BE2C (cell line): ENCODE measurements at regions not wholly inside any gene's neighbourhood (a gene's known extent, or its start where the extent isn't known, plus 50 kb on each side); places are given as distances from the start of the nearest gene placed in this dataset.

Experiments used
- DNase-seq: peaks from one replicate; pipeline ENCODE4 v3.0.0-alpha.2; 2020
- H3K27me3 ChIP-seq: fragments of 250-450 bp; sonication (Bioruptor Pico); 2 replicates; pipeline ENCODE4 v1.5.1; 2020; ENCODE audit warnings: mild to moderate bottlenecking
- H3K36me3 ChIP-seq: fragments of 250-450 bp; sonication (Bioruptor Pico); 2 replicates; pipeline ENCODE4 v1.5.1; 2020; ENCODE audit warnings: mild to moderate bottlenecking
- H3K4me1 ChIP-seq: fragments of 250-450 bp; sonication (Bioruptor Pico); 2 replicates; pipeline ENCODE4 v1.5.1; 2020
- H3K4me3 ChIP-seq: 2 replicates; pipeline ENCODE4 v1.5.1; 2011; ENCODE audit warnings: low read depth, low read length
- H3K9me3 ChIP-seq: fragments of 250-450 bp; sonication (Bioruptor Pico); 2 replicates; pipeline ENCODE4 v1.5.1; 2020
- TF ChIP-seq, protein P1 (sequence below): IDR thresholded peaks from 2 replicates; pipeline ENCODE4 v1.5.1; 2012; ENCODE audit warnings: mild to moderate bottlenecking, low read depth, low read length

DNA sequence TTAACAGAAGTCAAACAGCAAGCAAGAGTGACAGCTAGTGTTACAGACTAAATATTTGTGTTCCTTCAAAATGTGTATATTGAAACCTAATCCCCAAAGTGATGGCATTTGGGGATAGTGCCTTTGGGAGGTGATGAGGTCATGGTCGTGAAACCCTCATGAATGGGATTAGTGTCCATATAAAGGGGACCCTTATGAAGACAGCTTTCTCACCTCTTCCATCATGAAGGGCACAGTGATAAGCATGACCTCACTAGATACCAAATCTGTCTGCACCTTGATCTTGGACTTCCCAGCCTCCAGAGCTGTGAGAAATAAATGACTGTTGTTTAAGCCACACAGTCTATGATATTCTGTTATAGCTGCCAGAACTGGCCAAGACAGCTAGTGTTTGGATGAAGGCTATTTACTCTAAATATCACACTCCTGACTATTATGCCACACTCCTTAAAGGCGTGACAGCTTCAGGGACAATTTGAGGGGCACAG, 235.7 kb upstream of the TMEM72 start:
- Histone ChIP-seq H3K4me1 (no peaks in the 10 kb centered on the region), H3K36me3 (no peaks in the 10 kb centered on the region), H3K9me3 (no peaks in the 10 kb centered on the region), H3K27me3 (no peaks in the 10 kb centered on the region), H3K4me3 (no peak overlapping the region)
- no peak for DNase-seq
- TF ChIP-seq, protein P1, sequence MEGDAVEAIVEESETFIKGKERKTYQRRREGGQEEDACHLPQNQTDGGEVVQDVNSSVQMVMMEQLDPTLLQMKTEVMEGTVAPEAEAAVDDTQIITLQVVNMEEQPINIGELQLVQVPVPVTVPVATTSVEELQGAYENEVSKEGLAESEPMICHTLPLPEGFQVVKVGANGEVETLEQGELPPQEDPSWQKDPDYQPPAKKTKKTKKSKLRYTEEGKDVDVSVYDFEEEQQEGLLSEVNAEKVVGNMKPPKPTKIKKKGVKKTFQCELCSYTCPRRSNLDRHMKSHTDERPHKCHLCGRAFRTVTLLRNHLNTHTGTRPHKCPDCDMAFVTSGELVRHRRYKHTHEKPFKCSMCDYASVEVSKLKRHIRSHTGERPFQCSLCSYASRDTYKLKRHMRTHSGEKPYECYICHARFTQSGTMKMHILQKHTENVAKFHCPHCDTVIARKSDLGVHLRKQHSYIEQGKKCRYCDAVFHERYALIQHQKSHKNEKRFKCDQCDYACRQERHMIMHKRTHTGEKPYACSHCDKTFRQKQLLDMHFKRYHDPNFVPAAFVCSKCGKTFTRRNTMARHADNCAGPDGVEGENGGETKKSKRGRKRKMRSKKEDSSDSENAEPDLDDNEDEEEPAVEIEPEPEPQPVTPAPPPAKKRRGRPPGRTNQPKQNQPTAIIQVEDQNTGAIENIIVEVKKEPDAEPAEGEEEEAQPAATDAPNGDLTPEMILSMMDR = no peak

DNA sequence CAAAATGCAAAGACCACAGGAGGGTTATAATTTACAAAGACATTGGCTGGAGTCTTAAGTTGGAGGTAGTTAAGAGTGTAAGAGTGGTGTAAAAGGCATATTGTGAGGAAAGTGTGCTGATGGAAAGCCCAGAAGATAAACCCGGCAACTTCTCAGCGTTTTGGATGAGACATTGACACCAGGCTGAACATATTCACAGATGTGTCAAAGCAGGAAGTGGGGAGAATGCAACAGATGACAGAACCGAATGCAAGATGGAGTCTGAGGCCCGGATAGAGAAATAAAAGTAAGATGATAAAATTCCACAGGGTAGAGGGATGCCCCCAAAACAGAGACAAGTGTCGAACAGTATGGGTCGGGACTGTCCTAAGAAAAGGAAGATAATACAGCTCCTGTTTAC, 230.4 kb upstream of the TMEM72 start:
- TF ChIP-seq, protein P1 = no peak
- Histone ChIP-seq H3K36me3 (no peaks in the 10 kb centered on the region), H3K4me3 (no peak overlapping the region), H3K4me1 (no peaks in the 10 kb centered on the region), H3K9me3 (no peaks in the 10 kb centered on the region), H3K27me3 (no peaks in the 10 kb centered on the region)
- no peak for DNase-seq

DNA sequence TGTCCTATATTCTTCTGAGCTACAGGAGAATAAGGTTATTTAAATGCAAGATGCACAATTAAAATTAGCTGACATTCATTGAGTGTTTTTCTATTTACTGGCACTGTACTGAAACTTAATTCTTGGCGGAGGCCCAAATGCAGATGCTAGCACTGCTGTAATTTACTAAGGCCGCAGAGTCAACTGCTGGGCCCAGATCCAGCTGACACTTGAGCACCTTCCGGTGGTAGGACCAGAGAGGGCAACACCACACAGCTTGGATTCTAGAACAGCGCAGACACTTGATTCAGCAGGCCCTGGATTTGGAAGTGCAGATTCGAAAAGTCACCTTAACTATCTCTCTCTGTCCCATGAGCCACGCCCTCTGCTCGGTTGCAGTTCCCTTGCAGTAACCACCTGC, 228.6 kb upstream of the TMEM72 start:
- H3K4me3 ChIP-seq = no peak overlapping the region
- H3K36me3 ChIP-seq = no peaks in the 10 kb centered on the region
- TF ChIP-seq, protein P1 = no peak
- no peaks in the 10 kb centered on the region for H3K9me3 ChIP-seq
- no peak for DNase-seq
- H3K27me3 ChIP-seq = no peaks in the 10 kb centered on the region
- no peaks in the 10 kb centered on the region for H3K4me1 ChIP-seq

DNA sequence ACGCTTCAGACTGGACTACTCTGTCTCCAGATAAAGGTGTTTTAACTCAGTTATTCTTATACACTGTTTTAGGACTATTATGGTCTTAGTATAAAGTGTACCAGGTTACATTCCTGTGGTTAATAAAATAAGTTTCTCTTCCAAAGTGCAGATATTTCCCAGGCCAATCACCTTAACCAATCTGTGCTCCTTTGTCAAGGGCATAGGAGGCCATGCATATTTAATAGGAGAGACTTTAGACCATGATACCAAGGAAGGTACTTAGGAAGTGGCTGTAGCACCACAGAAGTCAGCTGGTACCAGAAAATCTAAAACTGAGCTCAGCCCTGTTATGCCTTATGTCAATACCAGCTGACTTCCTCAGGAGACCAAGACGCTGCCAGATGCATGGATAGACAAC, 226.5 kb upstream of the TMEM72 start:
- TF ChIP-seq, protein P1 = no peak
- Histone ChIP-seq H3K4me1 (no peaks in the 10 kb centered on the region), H3K9me3 (no peaks in the 10 kb centered on the region), H3K27me3 (no peaks in the 10 kb centered on the region), H3K36me3 (no peaks in the 10 kb centered on the region), H3K4me3 (no peak overlapping the region)
- no peak for DNase-seq

DNA sequence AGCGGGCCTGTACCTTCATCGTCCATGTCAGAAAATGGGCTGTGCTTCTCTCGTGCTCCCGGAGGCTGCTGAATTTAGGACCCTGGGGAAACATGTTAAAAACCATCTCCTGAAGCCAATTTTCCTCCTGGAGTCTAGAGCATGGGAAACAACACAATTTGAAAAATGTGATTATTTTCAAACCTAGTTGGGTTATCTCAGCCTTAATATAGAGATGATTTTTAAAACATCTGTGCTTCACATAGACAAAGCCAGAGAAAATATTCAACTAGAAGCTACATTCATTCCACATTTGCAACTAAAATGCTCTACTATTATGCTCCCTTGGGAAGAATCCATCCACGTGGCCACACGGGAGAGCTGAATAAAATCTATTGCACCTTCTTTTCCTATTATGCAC, 225.9 kb upstream of the TMEM72 start:
- H3K4me1 ChIP-seq = no peaks in the 10 kb centered on the region
- no peaks in the 10 kb centered on the region for H3K9me3 ChIP-seq
- no peak overlapping the region for H3K4me3 ChIP-seq
- TF ChIP-seq, protein P1 = no peak
- DNase-seq = no peak
- no peaks in the 10 kb centered on the region for H3K27me3 ChIP-seq
- H3K36me3 ChIP-seq = no peaks in the 10 kb centered on the region

DNA sequence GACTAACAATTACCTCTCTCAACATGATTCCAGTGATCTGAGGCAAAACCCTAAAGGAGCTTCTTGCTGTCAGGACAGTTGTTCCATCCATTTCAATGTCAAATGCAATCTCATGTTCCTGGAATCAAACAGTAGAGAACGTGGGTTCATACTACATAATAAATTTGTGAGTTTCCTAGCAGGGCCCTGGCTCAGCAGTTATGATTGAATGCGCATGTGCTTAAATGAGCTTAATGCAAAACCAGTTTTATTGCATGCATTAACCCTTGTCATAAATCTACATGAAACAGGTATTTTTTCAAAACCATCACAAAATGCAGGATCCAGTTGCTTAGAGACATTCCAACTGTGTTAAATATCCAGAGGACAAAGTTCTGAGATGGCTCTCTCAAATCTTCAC, 225.4 kb upstream of the TMEM72 start:
- Histone ChIP-seq H3K4me1 (no peaks in the 10 kb centered on the region), H3K27me3 (no peaks in the 10 kb centered on the region), H3K9me3 (no peaks in the 10 kb centered on the region), H3K36me3 (no peaks in the 10 kb centered on the region), H3K4me3 (no peak overlapping the region)
- TF ChIP-seq, protein P1 = no peak
- DNase-seq = no peak
